NT2/D1 (cell line): ENCODE measurements at regions not wholly inside any gene's neighbourhood (a gene's known extent, or its start where the extent isn't known, plus 50 kb on each side); places are given as distances from the start of the nearest gene placed in this dataset.

Experiments used
- SUZ12 ChIP-seq: IDR thresholded peaks from 2 replicates; pipeline ENCODE4 v1.6.1; 2011; ENCODE audit not compliant: insufficient read length, insufficient read depth; ENCODE audit errors: extremely low read depth
- YY1 ChIP-seq: IDR thresholded peaks from 2 replicates; pipeline ENCODE4 v1.6.1; 2011; ENCODE audit not compliant: insufficient read length, insufficient read depth

DNA sequence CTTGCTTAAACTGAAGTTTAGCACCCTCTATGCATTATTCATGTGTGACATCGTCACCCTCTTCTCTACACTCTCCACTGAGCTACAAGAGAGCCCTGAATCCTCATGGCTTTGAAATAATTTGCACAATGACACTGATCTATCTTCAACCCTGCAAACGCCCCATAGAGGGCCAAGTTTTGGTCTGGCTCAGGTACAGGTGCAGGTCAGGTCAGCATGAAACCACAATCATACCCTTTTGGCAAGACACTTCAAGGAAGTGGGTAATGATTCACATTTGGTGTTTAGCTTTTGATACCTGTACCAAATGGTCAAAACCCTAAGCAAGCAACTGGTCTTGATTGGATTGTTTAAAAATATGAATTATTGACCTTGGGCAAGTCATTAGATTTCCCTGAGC, 122.2 kb upstream of the CADM1 start:
- TF ChIP-seq YY1 (no peak), SUZ12 (no peak)
